Prostate gland (tissue), 2 donors: ENCODE measurements at regions not wholly inside any gene's neighbourhood (a gene's known extent, or its start where the extent isn't known, plus 50 kb on each side); places are given as distances from the start of the nearest gene placed in this dataset.

Experiments used
- DNase-seq: peaks from one replicate; pipeline ENCODE4 v3.0.0-alpha.2; 2019; ENCODE audit warnings: low spot score
- H3K27ac ChIP-seq, 2 donors: fragments of 200-600 bp; sonication (generic); 2 replicates each; pipeline ENCODE4 v1.5.1; 2017 to 2019
- H3K27me3 ChIP-seq: fragments of 200-600 bp; sonication (generic); replicated peaks from 2 replicates; pipeline ENCODE4 v1.5.1; 2019; ENCODE audit not compliant: insufficient read depth
- H3K36me3 ChIP-seq, 2 donors: fragments of 200-600 bp; sonication (generic); 1 replicate in 1 of 2; 2 replicates in 1 of 2; pipeline versions ENCODE4 v1.5.1 to v1.8.1; 2017 to 2019
- H3K4me1 ChIP-seq: fragments of 200-600 bp; sonication (generic); replicated peaks from 2 replicates; pipeline ENCODE4 v1.5.1; 2019
- H3K4me3 ChIP-seq, 2 donors: fragments of 200-600 bp; sonication (generic); 2 replicates each; pipeline ENCODE4 v1.5.1; 2017 to 2019
- H3K9me3 ChIP-seq: fragments of 200-600 bp; sonication (generic); 2 replicates; pipeline ENCODE4 v1.5.1; 2017
- CTCF ChIP-seq, 4 experiments: fragments of 200-600 bp in 2 of 4; fragments of 450-650 bp in 2 of 4; sonication (generic) in 2 of 4; IDR thresholded peaks; 1 replicate in 3 of 4; 2 replicates in 1 of 4; pipeline ENCODE4 v1.5.1; 2016 to 2019; ENCODE audit warnings: antibody characterized with exemption in 4 of 4, mild to moderate bottlenecking in 2 of 4, moderate library complexity in 2 of 4
- POLR2A ChIP-seq: fragments of 450-650 bp; IDR thresholded peaks from one replicate; pipeline ENCODE4 v1.6.1; 2016; ENCODE audit warnings: antibody characterized with exemption, mild to moderate bottlenecking
- POLR2AphosphoS5 ChIP-seq: sonication (generic); formaldehyde crosslinking; IDR thresholded peaks from one replicate; pipeline ENCODE4 v1.6.1; 2017; ENCODE audit warnings: antibody characterized with exemption
- WGBS: methylation state at CpG from one replicate; pipeline ENCODE4 v1.1.5; 2018; 5-methylcytosine and 5-hydroxymethylcytosine counted together
- intact Hi-C: fragments of 100-400 bp; cut with DNase I; formaldehyde crosslinking; loops from one replicate; pipeline ENCODE4 v1.14.2; 2022

GRCh38 chr18:60893355-60894097, 439.7 kb upstream of the CDH20 start:
- H3K27ac ChIP-seq, result no peak overlapping the region
- H3K27me3 ChIP-seq, result no peaks in the 10 kb centered on the region
- no peaks in the 10 kb centered on the region for H3K4me1 ChIP-seq
- no peaks in the 10 kb centered on the region for H3K36me3 ChIP-seq
- DNase-seq, result no peak
- H3K9me3 ChIP-seq, result no peaks in the 10 kb centered on the region
- 84% methylated on average over 6 of the region's 6 CpGs for WGBS
- TF ChIP-seq POLR2AphosphoS5 (no peak), POLR2A (no peak), CTCF (IDR thresholded peaks at IDR 0.05) (no peak)
- no peak overlapping the region for H3K4me3 ChIP-seq
- intact Hi-C loops, result no loop called here

- TF ChIP-seq POLR2A, result no peak
- TF ChIP-seq POLR2AphosphoS5, result no peak
- TF ChIP-seq CTCF (IDR thresholded peaks at IDR 0.05), result no peak
- DNase-seq, result no peak
- Histone ChIP-seq H3K27me3 (no peaks in the 10 kb centered on the region), H3K36me3 (no peaks in the 10 kb centered on the region), H3K4me3 (no peak overlapping the region), H3K27ac (no peak overlapping the region), H3K4me1 (no peaks in the 10 kb centered on the region), H3K9me3 (no peaks in the 10 kb centered on the region)
- WGBS, result 63% methylated on average over 8 of the region's 8 CpGs
- intact Hi-C loops, result no loop called here
These were observed 438.8 kb upstream of the CDH20 start for GRCh38 chr18:60894254-60894945.

- no peaks in the 10 kb centered on the region for H3K27me3 ChIP-seq
- 62% methylated on average over 3 of the region's 3 CpGs for WGBS
- intact Hi-C loops, result no loop called here
- TF ChIP-seq POLR2A (no peak), POLR2AphosphoS5 (no peak), CTCF (IDR thresholded peaks at IDR 0.05) (no peak)
- H3K4me3 ChIP-seq, result no peak overlapping the region
- H3K9me3 ChIP-seq, result no peaks in the 10 kb centered on the region
- no peak for DNase-seq
- H3K36me3 ChIP-seq, result no peaks in the 10 kb centered on the region
- H3K4me1 ChIP-seq, result no peaks in the 10 kb centered on the region
- H3K27ac ChIP-seq, result no peak overlapping the region
These were observed 438.0 kb upstream of the CDH20 start for GRCh38 chr18:60895181-60895580.

- no peaks in the 10 kb centered on the region for H3K9me3 ChIP-seq
- TF ChIP-seq POLR2AphosphoS5, result no peak
- no peak for TF ChIP-seq CTCF (IDR thresholded peaks at IDR 0.05)
- no peaks in the 10 kb centered on the region for H3K4me1 ChIP-seq
- H3K4me3 ChIP-seq, result no peak overlapping the region
- WGBS, result 81% methylated on average over 4 of the region's 4 CpGs
- no peak for DNase-seq
- H3K27ac ChIP-seq, result no peak overlapping the region
- intact Hi-C loops, result no loop called here
- H3K36me3 ChIP-seq, result no peaks in the 10 kb centered on the region
- H3K27me3 ChIP-seq, result no peaks in the 10 kb centered on the region
These were observed 435.1 kb upstream of the CDH20 start for GRCh38 chr18:60898111-60898510.

GRCh38 chr18:60905699-60906098, 427.5 kb upstream of the CDH20 start:
- no peak for DNase-seq
- WGBS, result 15% methylated on average over 3 of the region's 3 CpGs
- Histone ChIP-seq H3K4me3 (no peak overlapping the region), H3K36me3 (no peaks in the 10 kb centered on the region), H3K27ac (no peak overlapping the region), H3K27me3 (no peaks in the 10 kb centered on the region), H3K4me1 (no peaks in the 10 kb centered on the region), H3K9me3 (no peaks in the 10 kb centered on the region)
- intact Hi-C loops, result no loop called here
- TF ChIP-seq POLR2A (no peak), CTCF (IDR thresholded peaks at IDR 0.05) (no peak), POLR2AphosphoS5 (no peak)
